B cell (primary cell): ENCODE measurements at regions not wholly inside any gene's neighbourhood (a gene's known extent, or its start where the extent isn't known, plus 50 kb on each side); places are given as distances from the start of the nearest gene placed in this dataset.

Experiments used
- ATAC-seq: fragments of 200-7000 bp; cut with Tn5 transposase; one replicate; pipeline ENCODE4 v1.10.0; 2021; ENCODE audit warnings: low read depth, mild to moderate bottlenecking, moderate number of reproducible peaks, moderate library complexity
- CTCF ChIA-PET: fragments of 350-600 bp; sonication (Branson Sonifier 250); formaldehyde crosslinking; loops from one replicate; lab custom pipeline; 2021; ENCODE audit warnings: antibody characterized with exemption, inconsistent platforms; lab: Charles Lee
- POLR2A ChIA-PET: fragments of 350-600 bp; sonication (Branson Sonifier 250); formaldehyde crosslinking; loops from one replicate; lab custom pipeline; 2021; ENCODE audit warnings: antibody characterized with exemption; lab: Charles Lee
- DNase-seq: peaks from one replicate; pipeline ENCODE4 v3.0.0; 2013
- H2AFZ ChIP-seq: 2 replicates; pipeline ENCODE4 v1.6.1; 2012; ENCODE audit warnings: mild to moderate bottlenecking, low read depth, low read length; ENCODE audit not compliant: insufficient read depth, poor library complexity, severe bottlenecking
- H3K27ac ChIP-seq, 2 donors: 1 replicate in 1 of 2; 2 replicates in 1 of 2; pipeline ENCODE4 v1.5.1; 2012 to 2013; ENCODE audit warnings: low read length in 2 of 2, mild to moderate bottlenecking in 2 of 2, moderate library complexity in 1 of 2
- H3K27me3 ChIP-seq, 4 experiments: fragments of 200-600 bp in 1 of 4; sonication (generic) in 1 of 4; replicated peaks in 1 of 4; 1 replicate in 2 of 4; 2 replicates in 2 of 4; pipeline versions ENCODE4 v1.6.1 to v1.7.0; 2013 to 2016; ENCODE audit warnings: low read length in 3 of 4, mild to moderate bottlenecking in 2 of 4, mixed read lengths in 1 of 4, moderate library complexity in 1 of 4; ENCODE audit not compliant: insufficient read depth in 4 of 4, control insufficient read depth in 3 of 4; ENCODE audit errors: control extremely low read depth in 1 of 4
- H3K36me3 ChIP-seq, 2 experiments: replicated peaks in 1 of 2; 1 replicate in 1 of 2; 2 replicates in 1 of 2; pipeline versions ENCODE4 v1.6.1 to v1.7.1; 2013; ENCODE audit warnings: low read length in 1 of 2; ENCODE audit not compliant: insufficient read depth in 2 of 2, control insufficient read depth in 1 of 2; ENCODE audit errors: control extremely low read depth in 1 of 2, extremely low read depth in 1 of 2
- H3K4me1 ChIP-seq, 2 donors: fragments of 200-600 bp in 1 of 2; sonication (generic) in 1 of 2; 1 replicate in 1 of 2; 2 replicates in 1 of 2; pipeline versions ENCODE4 v1.5.1 to v1.6.1; 2013 to 2017; ENCODE audit warnings: low read length in 2 of 2; ENCODE audit not compliant: control insufficient read depth in 2 of 2, insufficient read depth in 2 of 2
- H3K4me2 ChIP-seq: replicated peaks from 2 replicates; pipeline ENCODE3; 2012; ENCODE audit warnings: mild to moderate bottlenecking, low read depth, low read length; ENCODE audit not compliant: poor library complexity, severe bottlenecking
- H3K4me3 ChIP-seq, 5 experiments: fragments of 200-600 bp in 1 of 5; sonication (generic) in 1 of 5; 1 replicate in 3 of 5; 2 replicates in 2 of 5; pipeline versions ENCODE4 v1.5.1 to v1.7.0; 2011 to 2016; ENCODE audit warnings: low read length in 4 of 5, mild to moderate bottlenecking in 4 of 5, low read depth in 2 of 5, control low read depth in 1 of 5, moderate library complexity in 1 of 5; ENCODE audit not compliant: insufficient read depth in 1 of 5; ENCODE audit errors: control extremely low read depth in 1 of 5, extremely low read depth in 1 of 5
- H3K79me2 ChIP-seq: fragments of 200-600 bp; sonication (generic); one replicate; pipeline ENCODE4 v1.6.0; 2016; ENCODE audit warnings: low read length; ENCODE audit not compliant: control insufficient read depth, insufficient read depth
- H3K9ac ChIP-seq: fragments of 200-600 bp; sonication (generic); 2 replicates; pipeline ENCODE4 v1.6.1; 2017; ENCODE audit warnings: mild to moderate bottlenecking, low read length, moderate library complexity
- H3K9me3 ChIP-seq, 3 donors: one replicate each; pipeline versions ENCODE4 v1.6.1 to v1.7.1; 2013; ENCODE audit warnings: low read length in 2 of 3; ENCODE audit not compliant: control insufficient read depth in 2 of 3, insufficient read depth in 1 of 3; ENCODE audit errors: control extremely low read depth in 1 of 3
- H4K20me1 ChIP-seq: 2 replicates; pipeline ENCODE4 v1.6.0; 2012; ENCODE audit warnings: mild to moderate bottlenecking, low read length; ENCODE audit not compliant: insufficient read depth, control insufficient read depth, poor library complexity, severe bottlenecking
- H3K27ac Mint-ChIP-seq: one replicate; pipeline ENCODE4 v1.8.0; 2021; ENCODE audit warnings: mixed read lengths
- H3K27me3 Mint-ChIP-seq: one replicate; pipeline ENCODE4 v1.8.0; 2021; ENCODE audit warnings: mixed read lengths
- H3K4me1 Mint-ChIP-seq: one replicate; pipeline ENCODE4 v1.8.0; 2021; ENCODE audit warnings: mixed read lengths
- H3K4me3 Mint-ChIP-seq: one replicate; pipeline ENCODE4 v1.8.0; 2021; ENCODE audit warnings: mixed read lengths
- H3K9me3 Mint-ChIP-seq: one replicate; pipeline ENCODE4 v1.8.0; 2022; ENCODE audit warnings: mixed read lengths; ENCODE audit not compliant: insufficient read depth
- CTCF ChIP-seq: fragments of 200-600 bp; IDR thresholded peaks from one replicate; pipeline ENCODE4 v1.8.0; 2022; ENCODE audit warnings: antibody characterized with exemption, mild to moderate bottlenecking
- EZH2 ChIP-seq: IDR thresholded peaks from 2 replicates; pipeline ENCODE4 v1.6.1; 2012; ENCODE audit warnings: borderline replicate concordance, low read depth, mild to moderate bottlenecking, moderate library complexity, low read length; ENCODE audit not compliant: insufficient read depth, poor library complexity, severe bottlenecking
- WGBS: methylation state at CpG from one replicate; pipeline ENCODE4 v1.1.5; 2013; ENCODE audit warnings: missing lambda C conversion rate; ENCODE audit not compliant: insufficient coverage; 5-methylcytosine and 5-hydroxymethylcytosine counted together
- intact Hi-C: fragments of 100-400 bp; cut with micrococcal nuclease; formaldehyde crosslinking; loops from one replicate; pipeline ENCODE4 v1.10.0; 2022

- Histone ChIP-seq H3K9ac (no peak overlapping the region), H3K9me3 (no peaks in the 10 kb centered on the region), H3K27me3 (no peaks in the 10 kb centered on the region), H2AFZ (no peak overlapping the region), H3K4me3 (no peak overlapping the region), H3K79me2 (no peaks in the 10 kb centered on the region), H3K4me1 (no peaks in the 10 kb centered on the region), H3K4me2 (no peak overlapping the region), H3K36me3 (no peaks in the 10 kb centered on the region), H3K27ac (no peak overlapping the region), H4K20me1 (no peaks in the 10 kb centered on the region)
- no peaks in the 10 kb centered on the region for H3K9me3 Mint-ChIP-seq
- ChIA-PET CTCF (no interaction called here), POLR2A (no interaction called here)
- TF ChIP-seq CTCF (no peak), EZH2 (no peak)
- DNase-seq (no peak), ATAC-seq (no peak)
- no peaks in the 10 kb centered on the region for H3K27me3 Mint-ChIP-seq
- no peak overlapping the region for H3K27ac Mint-ChIP-seq
- no peaks in the 10 kb centered on the region for H3K4me1 Mint-ChIP-seq
- WGBS: no CpG with 5 or more reads among the region's 1 CpG
- no peak overlapping the region for H3K4me3 Mint-ChIP-seq
- intact Hi-C loops: no loop called here
These were observed 371.7 kb upstream of the SASH1 start for GRCh38 chr6:147970970-147971369.

DNA sequence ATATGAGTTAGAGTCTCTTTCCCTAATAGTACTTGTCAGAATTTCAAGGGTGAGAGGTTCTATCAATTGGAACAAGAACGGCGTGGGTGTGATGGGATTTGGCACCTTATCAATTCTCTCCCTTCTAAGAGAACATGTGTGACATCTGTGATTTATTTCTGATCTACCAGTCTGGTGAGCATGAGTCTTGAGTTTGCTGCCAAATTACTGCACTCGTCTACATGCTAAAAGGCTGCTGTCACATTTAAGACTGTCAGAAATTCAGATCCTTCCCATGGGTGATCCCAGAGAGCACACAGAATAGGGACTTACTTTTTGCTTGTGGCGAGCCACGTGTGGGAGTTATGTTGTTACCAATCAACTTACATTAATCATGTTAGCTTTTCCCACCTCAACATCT, 370.2 kb upstream of the SASH1 start:
- Histone ChIP-seq H4K20me1 (no peaks in the 10 kb centered on the region), H3K79me2 (no peaks in the 10 kb centered on the region), H3K27me3 (no peaks in the 10 kb centered on the region), H3K4me3 (no peak overlapping the region), H3K36me3 (no peaks in the 10 kb centered on the region), H3K9me3 (no peaks in the 10 kb centered on the region), H3K4me2 (no peak overlapping the region), H3K9ac (no peak overlapping the region), H3K27ac (no peak overlapping the region), H2AFZ (no peak overlapping the region), H3K4me1 (no peaks in the 10 kb centered on the region)
- Mint-ChIP-seq H3K4me3 (no peak overlapping the region), H3K4me1 (no peaks in the 10 kb centered on the region), H3K27ac (no peak overlapping the region), H3K9me3 (no peaks in the 10 kb centered on the region), H3K27me3 (no peaks in the 10 kb centered on the region)
- ChIA-PET POLR2A (no interaction called here), CTCF (no interaction called here)
- DNase-seq (no peak), ATAC-seq (no peak)
- WGBS: 100% methylated on average over 1 of the region's 5 CpGs
- intact Hi-C loops: no loop called here
- TF ChIP-seq EZH2: no peak
- TF ChIP-seq CTCF: no peak
